Mammary epithelial cell (primary cell): ENCODE measurements at regions not wholly inside any gene's neighbourhood (a gene's known extent, or its start where the extent isn't known, plus 50 kb on each side); places are given as distances from the start of the nearest gene placed in this dataset.

Experiments
- CTCF ChIP-seq, 2 donors: IDR thresholded peaks in 1 of 2; conservative IDR thresholded peaks in 1 of 2; 2 replicates each; pipeline ENCODE4 v1.5.1; 2011 to 2012; ENCODE audit warnings: inconsistent platforms in 2 of 2, low read length in 2 of 2, mild to moderate bottlenecking in 2 of 2, control low read depth in 1 of 2, low read depth in 1 of 2; ENCODE audit not compliant: insufficient read depth in 1 of 2; ENCODE audit errors: extremely low read depth in 1 of 2
- EZH2 ChIP-seq: IDR thresholded peaks from 2 replicates; pipeline ENCODE4 v1.6.1; 2012; ENCODE audit warnings: low read length, inconsistent platforms, borderline replicate concordance

GRCh38 chr1:30371888-30372791, 351.2 kb downstream of the MATN1 start:
- TF ChIP-seq CTCF (conservative IDR thresholded peaks at IDR 0.05 in 1 of 2, IDR thresholded peaks at IDR 0.05 in 1 of 2; ENCODE audit: extremely low read depth in 1 of 2, insufficient read depth in 1 of 2, low read depth in 1 of 2, low read length in 2 of 2) (no peak), EZH2 (no peak)
